AG10803 (cell line): ENCODE measurements at regions not wholly inside any gene's neighbourhood (a gene's known extent, or its start where the extent isn't known, plus 50 kb on each side); places are given as distances from the start of the nearest gene placed in this dataset.

Source experiments
- DNase-seq: peaks from one replicate; pipeline ENCODE4 v3.0.0; 2010; ENCODE audit warnings: low read depth
- H3K4me3 ChIP-seq: 2 replicates; pipeline ENCODE4 v1.5.1; 2011; ENCODE audit warnings: mild to moderate bottlenecking, low read length, control low read depth
- CTCF ChIP-seq: conservative IDR thresholded peaks from 2 replicates; pipeline ENCODE4 v1.5.1; 2011; ENCODE audit warnings: mild to moderate bottlenecking, low read length, control low read depth, inconsistent platforms

GRCh38 chr6:87949194-87949593 lies 98.4 kb upstream of the SPACA1 start:
- no peak for TF ChIP-seq CTCF
- no peak overlapping the region for H3K4me3 ChIP-seq
- DNase-seq = no peak

- TF ChIP-seq CTCF = no peak
- no peak for DNase-seq
- H3K4me3 ChIP-seq = no peak overlapping the region
These were observed 101.0 kb upstream of the SPACA1 start for GRCh38 chr6:87946669-87947068.

- no peak for TF ChIP-seq CTCF
- no peak overlapping the region for H3K4me3 ChIP-seq
- DNase-seq = peak; percentile 39
These were observed 101.7 kb upstream of the SPACA1 start for GRCh38 chr6:87945966-87946365.

- TF ChIP-seq CTCF = no peak
- DNase-seq = no peak
- no peak overlapping the region for H3K4me3 ChIP-seq
These were observed 102.5 kb upstream of the SPACA1 start for GRCh38 chr6:87945181-87945580.

GRCh38 chr6:87944541-87944954 lies 103.1 kb upstream of the SPACA1 start:
- H3K4me3 ChIP-seq = no peak overlapping the region
- peak; percentile 52 for TF ChIP-seq CTCF
- peak; percentile 75 for DNase-seq

GRCh38 chr6:87943191-87943590 lies 104.5 kb upstream of the SPACA1 start:
- DNase-seq = no peak
- no peak for TF ChIP-seq CTCF
- H3K4me3 ChIP-seq = no peak overlapping the region

GRCh38 chr6:87941556-87942358 lies 105.9 kb upstream of the SPACA1 start:
- no peak for DNase-seq
- TF ChIP-seq CTCF = no peak
- H3K4me3 ChIP-seq = no peak overlapping the region
